D721Med (cell line): ENCODE measurements at regions not wholly inside any gene's neighbourhood (a gene's known extent, or its start where the extent isn't known, plus 50 kb on each side); places are given as distances from the start of the nearest gene placed in this dataset.

ENCODE experiments used
- DNase-seq: peaks from one replicate; pipeline ENCODE4 v3.0.0; 2011; ENCODE audit warnings: low spot score; ENCODE audit not compliant: insufficient read length
- FAIRE-seq: peaks from 2 replicates; lab custom pipeline; 2011; peaks lifted over from hg19 to GRCh38; lab: Jason Lieb, UNC
- TF ChIP-seq, protein P1 (sequence below): IDR thresholded peaks from 2 replicates; pipeline ENCODE4 v1.5.1; 2012; ENCODE audit warnings: mild to moderate bottlenecking, control low read depth; ENCODE audit not compliant: insufficient read depth; ENCODE audit errors: missing control alignments

DNA sequence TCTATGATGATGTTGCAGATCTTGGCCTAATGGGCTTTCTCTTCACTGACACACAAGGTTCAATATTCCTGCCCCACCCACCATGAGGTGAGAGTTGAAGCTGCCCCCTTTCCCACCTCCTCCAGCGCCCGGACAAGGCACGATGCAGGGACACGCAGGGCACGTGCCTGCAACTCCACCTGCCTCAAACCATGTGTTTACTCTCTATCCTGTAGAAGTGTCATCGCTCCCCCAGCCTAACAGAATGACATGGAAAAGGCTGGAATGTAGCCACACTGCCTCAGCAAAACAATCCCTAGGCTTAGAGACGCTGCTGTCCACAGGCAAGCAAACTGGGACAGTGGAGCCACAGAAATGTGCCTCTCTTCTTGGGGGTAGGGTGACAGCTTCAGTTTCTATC lies 92.9 kb upstream of the SOD1 start:
- DNase-seq (no peak), FAIRE-seq (no peak)
- TF ChIP-seq, protein P1, sequence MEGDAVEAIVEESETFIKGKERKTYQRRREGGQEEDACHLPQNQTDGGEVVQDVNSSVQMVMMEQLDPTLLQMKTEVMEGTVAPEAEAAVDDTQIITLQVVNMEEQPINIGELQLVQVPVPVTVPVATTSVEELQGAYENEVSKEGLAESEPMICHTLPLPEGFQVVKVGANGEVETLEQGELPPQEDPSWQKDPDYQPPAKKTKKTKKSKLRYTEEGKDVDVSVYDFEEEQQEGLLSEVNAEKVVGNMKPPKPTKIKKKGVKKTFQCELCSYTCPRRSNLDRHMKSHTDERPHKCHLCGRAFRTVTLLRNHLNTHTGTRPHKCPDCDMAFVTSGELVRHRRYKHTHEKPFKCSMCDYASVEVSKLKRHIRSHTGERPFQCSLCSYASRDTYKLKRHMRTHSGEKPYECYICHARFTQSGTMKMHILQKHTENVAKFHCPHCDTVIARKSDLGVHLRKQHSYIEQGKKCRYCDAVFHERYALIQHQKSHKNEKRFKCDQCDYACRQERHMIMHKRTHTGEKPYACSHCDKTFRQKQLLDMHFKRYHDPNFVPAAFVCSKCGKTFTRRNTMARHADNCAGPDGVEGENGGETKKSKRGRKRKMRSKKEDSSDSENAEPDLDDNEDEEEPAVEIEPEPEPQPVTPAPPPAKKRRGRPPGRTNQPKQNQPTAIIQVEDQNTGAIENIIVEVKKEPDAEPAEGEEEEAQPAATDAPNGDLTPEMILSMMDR, result no peak

DNA sequence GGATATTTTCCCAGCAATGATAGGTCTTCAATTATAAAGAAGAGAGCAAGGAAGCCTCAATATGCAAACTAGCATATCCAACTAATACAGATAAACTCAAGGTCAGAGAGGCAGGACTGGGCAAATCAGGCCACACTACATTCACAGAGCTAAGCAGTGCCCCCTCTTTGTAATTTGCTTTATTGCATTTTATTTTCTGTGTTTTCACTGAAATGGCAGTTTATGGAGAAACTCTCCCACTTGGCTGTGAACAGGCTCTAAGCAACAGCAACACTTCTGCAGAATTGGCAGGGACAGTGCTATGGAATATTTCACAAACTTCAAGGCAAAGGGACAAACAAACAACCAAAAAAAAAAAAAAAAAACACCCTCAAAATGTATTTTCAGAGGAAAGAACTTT lies 93.4 kb upstream of the SOD1 start:
- DNase-seq (no peak), FAIRE-seq (no peak)
- TF ChIP-seq, protein P1, result no peak

DNA sequence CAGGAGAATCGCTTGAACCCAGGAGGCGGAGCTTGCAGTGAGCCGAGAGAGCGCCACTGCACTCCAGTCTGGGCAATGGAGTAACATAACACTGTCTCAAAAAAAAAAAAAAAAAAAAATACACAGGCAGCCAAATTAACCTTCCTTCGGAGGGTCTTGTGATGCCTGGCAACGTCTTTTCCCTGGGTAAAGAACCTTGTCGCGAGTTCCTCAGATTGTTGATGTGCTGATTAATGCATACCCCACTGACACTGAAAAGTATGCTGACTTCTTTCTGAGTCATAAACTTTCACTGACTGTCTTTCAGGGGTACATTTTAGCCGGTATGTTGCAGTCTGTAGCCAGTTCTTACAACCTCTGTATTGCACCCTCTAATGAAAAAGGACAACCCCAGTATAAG lies 95.1 kb upstream of the SOD1 start:
- TF ChIP-seq, protein P1, result no peak
- FAIRE-seq, result no peak
- DNase-seq, result no peak

DNA sequence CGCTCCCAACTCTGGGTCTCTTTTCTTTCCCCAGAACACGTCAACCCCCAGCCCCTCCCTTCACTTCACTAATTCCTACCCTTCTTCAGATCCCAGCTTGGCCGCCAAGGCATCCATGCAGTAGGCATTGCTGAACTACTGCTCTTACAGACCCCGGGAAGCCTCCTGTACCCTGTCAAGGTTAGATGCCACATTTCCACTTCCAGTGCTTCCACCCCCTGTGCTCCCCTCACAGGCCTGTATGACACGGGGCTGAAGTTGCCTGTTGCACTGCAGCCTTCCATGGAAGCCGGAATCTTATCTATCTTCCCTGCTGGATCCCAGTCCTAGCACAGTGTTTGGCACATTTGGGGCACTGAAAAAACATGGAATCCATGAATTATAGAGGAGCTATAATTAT lies 99.0 kb upstream of the SOD1 start:
- FAIRE-seq, result no peak
- no peak for DNase-seq
- TF ChIP-seq, protein P1, result no peak

DNA sequence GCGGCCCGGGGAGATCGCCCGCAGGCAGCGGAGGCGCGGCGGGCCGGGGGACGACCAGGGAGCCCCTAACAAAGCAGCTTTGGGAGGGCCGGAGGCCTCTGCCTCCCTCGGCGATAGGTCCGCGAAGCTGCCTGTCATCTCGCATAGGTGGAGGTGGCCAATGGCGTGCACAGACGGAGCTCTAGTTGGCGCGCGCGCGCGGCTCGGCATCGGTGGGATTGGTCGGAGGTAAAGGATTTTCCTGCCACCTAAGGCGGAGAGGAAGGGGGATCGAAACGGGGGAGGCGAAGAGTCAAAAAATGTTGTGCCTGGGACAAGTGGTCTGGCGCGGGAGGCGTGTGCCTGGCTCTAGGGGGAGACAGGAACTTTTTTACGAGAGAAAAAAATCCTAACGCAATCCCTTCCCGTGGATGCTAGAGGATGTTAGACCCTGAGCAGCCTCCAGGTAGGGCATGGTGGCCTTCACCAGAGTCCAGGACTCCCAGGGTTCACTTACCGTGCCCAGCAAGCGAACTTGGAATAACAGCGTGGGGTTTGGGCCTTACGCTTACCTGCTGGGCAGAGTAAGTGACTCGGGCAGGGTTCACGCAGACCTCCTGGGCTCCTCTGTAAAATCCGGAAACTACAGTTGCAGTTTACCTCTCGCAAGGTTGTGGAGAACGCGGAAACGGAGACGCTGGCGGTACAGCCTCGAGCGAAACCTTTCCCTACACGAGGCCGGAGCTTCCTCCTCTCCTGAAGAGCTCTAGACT lies 99.9 kb upstream of the SOD1 start:
- FAIRE-seq, result no peak
- peak; percentile 81 for DNase-seq
- TF ChIP-seq, protein P1, result no peak

DNA sequence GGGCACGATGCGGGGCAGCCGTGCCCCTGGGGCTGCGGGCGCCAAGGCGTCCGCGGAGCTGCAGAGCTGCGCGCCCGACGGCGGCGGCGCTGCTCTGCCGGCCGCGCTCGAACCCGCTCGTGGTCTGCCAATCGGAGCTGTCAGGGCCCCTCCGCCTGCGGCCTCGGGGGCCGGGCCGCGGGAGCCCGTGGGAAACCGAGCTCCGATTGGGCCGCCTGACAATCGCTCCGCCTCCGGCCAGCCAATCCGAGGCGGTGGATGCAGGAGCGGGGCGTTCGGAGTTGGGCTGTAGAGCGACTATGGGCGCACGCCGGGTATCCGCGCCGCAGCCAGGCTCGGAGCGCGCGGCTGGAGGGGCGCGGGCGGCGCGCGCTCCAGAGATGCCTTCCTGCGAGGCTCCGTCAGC lies 100.5 kb upstream of the SOD1 start:
- FAIRE-seq, result no peak
- peak; percentile 87 for DNase-seq
- TF ChIP-seq, protein P1, result peak; percentile 27

DNA sequence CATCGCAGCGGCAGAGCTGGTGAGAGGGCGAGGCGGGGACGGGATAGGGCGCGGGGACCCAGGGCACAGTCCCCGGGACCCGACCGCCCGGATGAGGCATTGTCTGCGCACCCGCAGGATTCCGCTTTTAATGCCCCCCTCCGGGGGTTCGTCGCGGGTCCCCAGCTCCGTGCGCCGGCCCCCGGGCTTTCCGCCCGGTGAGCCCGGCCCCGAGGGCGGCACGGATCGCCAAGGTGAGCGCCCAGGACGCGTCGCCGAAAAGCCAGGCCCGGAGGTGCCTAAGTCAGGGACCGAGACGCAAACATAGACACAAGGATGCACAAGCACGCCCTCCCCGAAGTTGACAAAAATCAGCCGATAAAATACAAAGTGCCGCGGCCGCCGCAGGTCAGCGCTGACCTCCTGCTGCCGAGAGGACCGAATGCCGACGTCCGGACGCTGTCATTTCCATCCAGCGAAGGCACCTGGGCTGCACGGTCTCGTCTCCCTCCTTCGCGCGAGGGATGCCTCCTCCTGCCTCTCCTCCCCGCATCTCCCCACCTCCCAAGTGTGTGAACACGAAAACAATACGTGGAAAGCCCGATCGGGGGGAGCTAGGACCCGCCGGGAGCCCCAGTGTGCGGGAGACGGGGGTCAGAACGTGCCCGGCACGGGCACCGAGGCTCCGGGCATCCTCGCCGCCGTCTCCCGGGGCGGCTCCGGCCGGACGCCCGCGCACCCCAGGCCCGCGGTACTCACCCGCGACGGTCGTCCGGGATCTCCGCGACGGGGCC lies 101.1 kb upstream of the SOD1 start:
- DNase-seq (peak; percentile 35), FAIRE-seq (no peak)
- TF ChIP-seq, protein P1, result no peak
